SK-N-MC (cell line): ENCODE measurements at regions not wholly inside any gene's neighbourhood (a gene's known extent, or its start where the extent isn't known, plus 50 kb on each side); places are given as distances from the start of the nearest gene placed in this dataset.

ENCODE experiments used
- DNase-seq: peaks from one replicate; pipeline ENCODE4 v3.0.0-alpha.2; 2011; ENCODE audit warnings: low read depth, low spot score
- H3K27ac ChIP-seq: fragments of 200-600 bp; sonication (generic); 2 replicates; pipeline ENCODE4 v1.5.1; 2016; ENCODE audit warnings: mixed run types
- H3K36me3 ChIP-seq: fragments of 200-600 bp; sonication (generic); 2 replicates; pipeline ENCODE4 v1.6.1; 2017; ENCODE audit warnings: antibody characterized with exemption, low read length, mixed read lengths; ENCODE audit not compliant: insufficient read depth
- H3K4me3 ChIP-seq: fragments of 200-600 bp; sonication (generic); 2 replicates; pipeline ENCODE4 v1.5.1; 2016
- H3K9ac ChIP-seq: fragments of 200-600 bp; sonication (generic); 2 replicates; pipeline ENCODE4 v1.8.0; 2017; ENCODE audit warnings: mixed run types, mixed read lengths; ENCODE audit not compliant: insufficient read length
- H3K9me3 ChIP-seq: fragments of 200-600 bp; sonication (generic); 2 replicates; pipeline ENCODE4 v1.6.1; 2017; ENCODE audit warnings: low read depth, mild to moderate bottlenecking, antibody characterized with exemption, low read length, moderate library complexity, mixed read lengths
- EZH2 ChIP-seq: fragments of 200-600 bp; sonication (generic); IDR thresholded peaks from one replicate; pipeline ENCODE4 v1.6.1; 2017; ENCODE audit warnings: antibody characterized with exemption
- FOXP2 ChIP-seq: optimal IDR thresholded peaks from 2 replicates; pipeline ENCODE3; 2011; ENCODE audit warnings: mild to moderate bottlenecking, moderate library complexity; ENCODE audit not compliant: insufficient read depth; ENCODE audit errors: extremely low read length, control extremely low read depth
- POLR2AphosphoS5 ChIP-seq: IDR thresholded peaks from 2 replicates; pipeline ENCODE4 v1.6.1; 2012; ENCODE audit warnings: mild to moderate bottlenecking, low read depth, low read length, borderline replicate concordance

DNA sequence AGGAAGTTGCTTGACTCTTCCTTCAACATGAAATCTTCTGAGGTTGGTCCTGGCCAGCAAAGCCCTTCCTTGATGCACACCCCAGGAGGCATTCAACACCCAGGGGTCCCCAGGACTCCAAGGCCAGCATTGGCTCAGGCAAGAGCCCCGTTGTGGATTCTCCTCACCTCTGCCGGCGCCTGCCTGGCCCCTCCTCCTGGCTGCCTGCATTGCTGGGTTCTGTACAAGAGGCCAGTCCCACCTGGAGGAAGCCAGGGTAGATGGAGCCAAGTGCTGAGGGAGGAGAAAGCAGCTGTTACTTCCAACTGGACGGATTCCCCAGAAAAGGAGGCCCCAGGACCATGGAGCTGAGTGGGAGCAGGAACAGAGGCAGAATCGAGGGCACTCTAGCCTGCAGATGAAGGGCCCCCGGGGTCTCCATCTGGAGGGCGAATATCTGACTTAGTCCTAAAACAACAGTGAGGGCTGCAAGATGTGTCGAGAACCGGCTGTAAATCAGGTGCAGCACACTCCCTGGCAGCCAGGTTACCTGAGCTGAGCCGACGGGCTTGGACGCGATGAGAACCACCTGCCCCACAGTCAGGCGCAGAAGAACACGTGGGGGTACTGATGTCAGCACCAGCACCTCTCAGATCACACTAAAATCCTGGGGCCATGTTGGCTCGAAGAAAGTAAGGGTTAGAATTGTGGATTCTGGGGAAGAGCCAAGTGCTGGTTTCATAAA is 399.6 kb upstream of the SALL3 start:
- H3K9me3 ChIP-seq, result no peaks in the 10 kb centered on the region
- DNase-seq, result no peak
- H3K4me3 ChIP-seq, result no peak overlapping the region
- H3K27ac ChIP-seq, result no peak overlapping the region
- H3K36me3 ChIP-seq, result no peaks in the 10 kb centered on the region
- H3K9ac ChIP-seq, result no peak overlapping the region
- TF ChIP-seq EZH2 (no peak), FOXP2 (no peak), POLR2AphosphoS5 (no peak)

DNA sequence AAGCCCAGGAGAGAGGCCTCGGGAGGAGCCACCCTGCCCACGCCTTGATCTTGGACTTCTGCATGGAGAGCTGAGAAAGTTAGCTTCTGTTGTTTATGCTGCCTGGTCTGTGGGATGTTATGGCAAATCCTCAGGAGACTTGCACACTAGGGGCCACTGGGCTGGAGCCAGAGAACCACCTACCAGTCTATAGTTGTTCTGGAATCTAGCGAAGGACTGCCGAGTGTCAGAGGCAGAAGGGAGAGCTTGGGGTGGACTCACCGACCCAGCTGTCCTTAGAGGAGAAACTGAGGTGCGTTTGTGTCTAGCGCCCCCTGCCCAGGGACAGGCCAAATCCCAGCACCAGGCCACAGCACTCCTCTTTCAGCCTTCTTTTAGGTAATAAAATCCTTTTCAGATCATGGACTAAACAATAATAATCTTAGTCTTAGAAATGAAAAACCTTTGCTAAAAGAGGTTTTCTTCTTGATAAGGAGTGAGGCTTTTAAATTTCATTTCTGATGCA is 398.7 kb upstream of the SALL3 start:
- TF ChIP-seq EZH2, result no peak
- no peak for TF ChIP-seq POLR2AphosphoS5
- H3K27ac ChIP-seq, result no peak overlapping the region
- H3K9ac ChIP-seq, result no peak overlapping the region
- no peaks in the 10 kb centered on the region for H3K36me3 ChIP-seq
- no peak overlapping the region for H3K4me3 ChIP-seq
- DNase-seq, result no peak
- no peaks in the 10 kb centered on the region for H3K9me3 ChIP-seq

DNA sequence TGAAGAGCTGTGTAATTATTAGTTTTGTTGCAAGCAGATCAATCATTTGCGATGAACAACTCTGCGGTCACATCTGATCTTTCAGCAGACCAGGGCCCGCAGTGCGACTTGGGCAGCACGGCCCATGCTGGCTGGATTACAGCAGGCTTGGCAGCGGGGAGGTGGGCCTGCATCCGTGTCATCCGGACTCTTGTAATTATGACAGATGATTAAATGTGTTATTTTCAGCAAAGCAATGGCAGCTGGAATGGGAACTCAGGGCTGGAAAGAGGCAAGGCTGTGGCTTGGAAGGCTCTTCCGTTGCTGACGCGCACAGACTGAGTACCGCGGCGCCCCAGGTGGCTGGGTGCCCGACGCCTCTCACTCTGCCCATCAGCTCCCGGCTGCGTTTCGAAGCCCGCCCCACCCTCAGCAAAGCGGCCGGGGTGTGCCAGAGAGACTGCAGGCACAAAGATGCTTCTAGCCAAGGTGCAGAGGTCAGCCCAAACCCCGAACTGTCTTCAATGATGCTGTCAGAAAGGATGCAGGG is 397.4 kb upstream of the SALL3 start:
- Histone ChIP-seq H3K9me3 (no peaks in the 10 kb centered on the region), H3K36me3 (no peaks in the 10 kb centered on the region), H3K4me3 (no peak overlapping the region), H3K27ac (no peak overlapping the region), H3K9ac (no peak overlapping the region)
- no peak for TF ChIP-seq FOXP2
- TF ChIP-seq POLR2AphosphoS5, result no peak
- no peak for TF ChIP-seq EZH2
- DNase-seq, result no peak

DNA sequence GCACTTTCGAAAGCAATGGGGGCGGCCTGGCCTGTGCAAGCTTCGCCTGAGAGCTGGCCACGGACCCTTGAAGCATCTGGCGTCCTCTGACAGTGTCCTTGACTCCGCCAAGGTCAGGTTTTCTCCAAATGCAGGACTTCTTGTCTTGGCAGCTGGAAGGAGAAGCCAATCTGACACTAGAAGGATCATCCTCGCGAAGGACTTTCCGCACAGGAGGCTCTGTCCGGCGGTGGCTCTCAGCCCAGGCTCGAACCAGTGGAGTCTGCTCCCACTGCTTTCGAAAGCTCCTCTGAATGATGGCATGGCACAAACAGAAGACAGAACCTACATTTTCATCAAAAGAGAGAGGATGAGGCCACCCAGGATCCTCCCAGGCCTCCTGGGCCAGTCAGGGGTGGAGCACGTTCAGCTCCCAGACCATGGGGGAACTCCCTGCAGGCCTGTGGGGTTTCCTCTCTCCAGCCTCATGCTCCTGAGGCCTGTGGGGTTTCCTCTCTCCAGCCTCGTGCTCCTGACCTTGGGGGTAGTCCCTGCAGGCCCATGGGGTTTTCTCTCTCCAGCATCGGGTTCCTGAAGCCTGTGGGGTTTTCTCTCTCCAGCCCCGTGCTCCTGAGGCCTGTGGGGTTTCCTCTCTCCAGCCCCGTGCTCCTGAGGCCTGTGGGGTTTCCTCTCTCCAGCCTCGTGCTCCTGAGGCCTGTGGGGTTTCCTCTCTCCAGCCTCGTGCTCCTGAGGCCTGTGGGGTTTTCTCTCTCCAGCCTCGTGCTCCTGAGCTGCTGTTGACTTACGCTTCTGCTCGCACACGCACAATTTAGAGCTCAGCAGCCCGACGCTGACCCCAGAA is 396.5 kb upstream of the SALL3 start:
- Histone ChIP-seq H3K4me3 (no peak overlapping the region), H3K9me3 (no peaks in the 10 kb centered on the region), H3K36me3 (no peaks in the 10 kb centered on the region), H3K9ac (no peak overlapping the region), H3K27ac (no peak overlapping the region)
- TF ChIP-seq FOXP2 (no peak), POLR2AphosphoS5 (no peak), EZH2 (no peak)
- no peak for DNase-seq

DNA sequence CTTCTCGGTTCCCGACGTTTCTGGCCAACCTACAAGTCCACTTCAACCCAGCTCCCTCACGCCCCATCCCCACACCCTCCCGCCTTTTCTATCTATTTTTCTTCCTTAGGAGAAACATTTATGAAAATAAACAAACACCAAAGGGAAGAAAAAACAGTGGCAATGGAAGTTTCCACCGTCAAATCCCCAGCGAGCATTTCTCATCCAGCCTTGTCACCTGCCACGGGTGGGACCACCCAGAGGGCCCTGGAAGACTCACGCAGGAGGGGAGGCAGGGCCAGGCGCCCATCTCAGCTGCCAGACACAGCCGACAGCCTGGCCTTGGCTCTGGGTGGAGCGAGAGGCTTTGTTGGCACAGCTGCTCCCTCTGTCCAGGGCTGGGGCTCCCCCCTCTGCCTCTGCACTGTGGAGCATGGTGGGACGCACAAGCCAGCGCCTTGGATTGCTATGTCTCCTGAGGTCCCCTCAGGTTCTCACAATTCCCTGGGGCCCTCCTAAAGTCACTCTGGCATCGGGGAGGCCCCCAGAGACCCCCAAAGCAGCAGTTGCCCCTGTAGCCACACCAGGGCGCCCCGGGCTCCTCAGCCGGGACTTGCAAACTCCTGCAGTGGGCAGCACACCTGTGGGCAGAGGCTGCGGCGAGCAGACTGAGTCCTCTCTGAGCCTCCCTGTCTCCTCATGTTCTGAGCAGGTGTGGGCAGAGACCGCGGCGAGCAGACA is 395.7 kb upstream of the SALL3 start:
- no peaks in the 10 kb centered on the region for H3K9me3 ChIP-seq
- DNase-seq, result no peak
- H3K27ac ChIP-seq, result no peak overlapping the region
- TF ChIP-seq FOXP2, result no peak
- TF ChIP-seq POLR2AphosphoS5, result no peak
- TF ChIP-seq EZH2, result no peak
- H3K4me3 ChIP-seq, result no peak overlapping the region
- no peak overlapping the region for H3K9ac ChIP-seq
- H3K36me3 ChIP-seq, result no peaks in the 10 kb centered on the region

DNA sequence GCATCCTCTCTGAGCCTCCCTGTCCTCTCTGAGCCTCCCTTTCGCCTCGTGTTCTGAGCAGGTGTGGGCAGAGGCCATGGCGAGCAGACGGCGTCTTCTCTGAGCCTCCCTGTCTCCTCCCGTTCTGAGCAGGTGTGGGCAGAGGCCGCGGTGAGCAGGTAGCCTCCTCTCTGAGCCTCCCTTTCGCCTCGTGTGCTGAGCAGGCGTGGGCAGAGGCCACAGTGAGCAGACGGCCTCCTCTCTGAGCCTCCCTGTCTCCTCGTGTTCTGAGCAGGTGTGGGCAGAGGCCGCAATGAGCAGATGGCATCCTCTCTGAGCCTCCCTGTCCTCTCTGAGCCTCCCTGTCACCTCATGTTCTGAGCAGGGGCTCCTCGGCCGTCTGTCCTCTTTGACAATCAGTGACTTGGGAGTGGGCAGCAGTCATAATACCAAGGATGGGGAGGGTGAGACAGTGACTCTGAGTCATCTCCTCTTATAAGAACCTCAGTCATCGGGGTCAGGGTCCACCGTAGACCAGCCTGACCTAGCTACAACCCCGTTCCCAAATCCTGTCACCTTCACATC is 395.1 kb upstream of the SALL3 start:
- Histone ChIP-seq H3K9ac (no peak overlapping the region), H3K36me3 (no peaks in the 10 kb centered on the region), H3K27ac (no peak overlapping the region), H3K4me3 (no peak overlapping the region), H3K9me3 (no peaks in the 10 kb centered on the region)
- TF ChIP-seq FOXP2 (no peak), POLR2AphosphoS5 (no peak), EZH2 (no peak)
- no peak for DNase-seq

DNA sequence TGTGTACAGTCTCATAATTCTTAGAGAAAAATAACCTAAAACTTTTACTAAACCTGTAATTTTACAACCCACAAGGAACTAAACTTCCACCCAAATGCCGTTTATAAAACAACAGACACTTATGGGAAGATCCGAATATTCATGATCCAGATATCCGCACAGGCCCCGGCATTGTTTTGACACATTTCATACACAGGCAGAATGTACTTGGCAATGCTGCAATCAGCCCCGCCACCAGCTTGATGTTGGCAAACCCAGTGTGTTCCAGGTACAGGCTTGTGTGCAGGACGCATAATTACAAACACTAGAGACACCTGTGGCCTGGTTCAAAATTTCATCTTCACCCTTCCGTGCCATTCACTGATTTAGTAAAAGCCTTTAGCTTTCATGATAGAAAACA is 393.0 kb upstream of the SALL3 start:
- H3K9me3 ChIP-seq, result no peaks in the 10 kb centered on the region
- H3K9ac ChIP-seq, result no peak overlapping the region
- no peak overlapping the region for H3K27ac ChIP-seq
- no peaks in the 10 kb centered on the region for H3K36me3 ChIP-seq
- no peak overlapping the region for H3K4me3 ChIP-seq
- DNase-seq, result no peak
- TF ChIP-seq FOXP2 (no peak), EZH2 (no peak), POLR2AphosphoS5 (no peak)
